Esophagus squamous epithelium (tissue), 4 donors: ENCODE measurements at regions not wholly inside any gene's neighbourhood (a gene's known extent, or its start where the extent isn't known, plus 50 kb on each side); places are given as distances from the start of the nearest gene placed in this dataset.

ENCODE experiments used
- POLR2A ChIP-seq, 4 donors: fragments of 450-650 bp; IDR thresholded peaks; one replicate each; pipeline ENCODE4 v1.6.1; 2017; ENCODE audit warnings: antibody characterized with exemption in 4 of 4, mild to moderate bottlenecking in 4 of 4, moderate library complexity in 3 of 4
- TF ChIP-seq, protein P1 (sequence below), 6 experiments: fragments of 450-650 bp in 4 of 6; fragments of 200-600 bp in 2 of 6; sonication (generic) in 2 of 6; IDR thresholded peaks; one replicate each; pipeline ENCODE4 v1.5.1; 2016 to 2019; ENCODE audit warnings: antibody characterized with exemption in 6 of 6, mild to moderate bottlenecking in 4 of 6, moderate library complexity in 4 of 6

DNA sequence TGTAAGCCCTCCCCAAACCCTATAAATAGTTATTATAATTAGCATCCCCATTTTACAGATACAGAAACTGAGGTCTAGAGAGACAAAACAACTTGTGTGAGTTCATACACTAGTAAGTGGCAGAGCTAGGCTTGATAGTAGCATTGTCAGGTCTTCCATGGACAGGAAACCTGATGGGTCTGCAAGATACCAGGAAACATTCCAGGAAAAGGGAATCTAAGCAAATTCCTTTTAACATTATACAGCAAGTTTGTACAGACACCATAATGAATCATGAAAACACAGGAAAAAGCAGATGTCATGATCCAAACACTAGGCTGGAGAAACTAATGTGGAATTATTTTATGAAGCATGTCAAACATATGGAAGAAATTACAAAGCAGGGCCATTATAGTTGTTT is 89.1 kb upstream of the KCNK2 start:
- TF ChIP-seq, protein P1, sequence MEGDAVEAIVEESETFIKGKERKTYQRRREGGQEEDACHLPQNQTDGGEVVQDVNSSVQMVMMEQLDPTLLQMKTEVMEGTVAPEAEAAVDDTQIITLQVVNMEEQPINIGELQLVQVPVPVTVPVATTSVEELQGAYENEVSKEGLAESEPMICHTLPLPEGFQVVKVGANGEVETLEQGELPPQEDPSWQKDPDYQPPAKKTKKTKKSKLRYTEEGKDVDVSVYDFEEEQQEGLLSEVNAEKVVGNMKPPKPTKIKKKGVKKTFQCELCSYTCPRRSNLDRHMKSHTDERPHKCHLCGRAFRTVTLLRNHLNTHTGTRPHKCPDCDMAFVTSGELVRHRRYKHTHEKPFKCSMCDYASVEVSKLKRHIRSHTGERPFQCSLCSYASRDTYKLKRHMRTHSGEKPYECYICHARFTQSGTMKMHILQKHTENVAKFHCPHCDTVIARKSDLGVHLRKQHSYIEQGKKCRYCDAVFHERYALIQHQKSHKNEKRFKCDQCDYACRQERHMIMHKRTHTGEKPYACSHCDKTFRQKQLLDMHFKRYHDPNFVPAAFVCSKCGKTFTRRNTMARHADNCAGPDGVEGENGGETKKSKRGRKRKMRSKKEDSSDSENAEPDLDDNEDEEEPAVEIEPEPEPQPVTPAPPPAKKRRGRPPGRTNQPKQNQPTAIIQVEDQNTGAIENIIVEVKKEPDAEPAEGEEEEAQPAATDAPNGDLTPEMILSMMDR (IDR thresholded peaks at IDR 0.05): no peak
- no peak for TF ChIP-seq POLR2A (IDR thresholded peaks at IDR 0.05)
